ENCODE measurements at regions not wholly inside any gene's neighbourhood (a gene's known extent, or its start where the extent isn't known, plus 50 kb on each side); places are given as distances from the start of the nearest gene placed in this dataset.
A peak's percentile ranks its signal among the peaks of the same experiment; 100 is the strongest.

- POLR2A ChIA-PET = interaction anchor here (0.7 kb wide), 1 partner anchor 98 kb away, joined by 3 read pairs; the partner anchor contains the start of gene GADD45A
- H3K4me3 ChIP-seq (ENCODE audit: low read depth in 2 of 2, low read length in 2 of 2) = no peak overlapping the region
- intact Hi-C loops (cut with micrococcal nuclease; ENCODE audit: unreplicated experiment) = no loop called here
- H3K9me3 ChIP-seq (ENCODE audit: control insufficient read depth, insufficient read depth, low read depth, low read length) = no peaks in the 10 kb centered on the region
- DNase-seq (ENCODE audit: low read depth, low spot score) (no peak), ATAC-seq (no peak)
- CTCF ChIA-PET = no interaction called here
- peaks cover 4% of the 10 kb centered on the region for H3K4me1 ChIP-seq (ENCODE audit: control insufficient read depth, insufficient read depth, low read length)
- no peak for TF ChIP-seq POLR2AphosphoS5 (IDR thresholded peaks at IDR 0.05; ENCODE audit: low read depth, low read length)
- TF ChIP-seq SIN3A (IDR thresholded peaks at IDR 0.05; ENCODE audit: borderline replicate concordance, insufficient read depth, low read depth, low read length) = no peak
- no peak for TF ChIP-seq TCF7L2 (IDR thresholded peaks at IDR 0.05; ENCODE audit: low read depth, low read length)
- TF ChIP-seq REST (IDR thresholded peaks at IDR 0.05; ENCODE audit: insufficient read depth in 1 of 2, low read depth in 2 of 2, low read length in 1 of 2) = no peak
- TF ChIP-seq, protein P1, sequence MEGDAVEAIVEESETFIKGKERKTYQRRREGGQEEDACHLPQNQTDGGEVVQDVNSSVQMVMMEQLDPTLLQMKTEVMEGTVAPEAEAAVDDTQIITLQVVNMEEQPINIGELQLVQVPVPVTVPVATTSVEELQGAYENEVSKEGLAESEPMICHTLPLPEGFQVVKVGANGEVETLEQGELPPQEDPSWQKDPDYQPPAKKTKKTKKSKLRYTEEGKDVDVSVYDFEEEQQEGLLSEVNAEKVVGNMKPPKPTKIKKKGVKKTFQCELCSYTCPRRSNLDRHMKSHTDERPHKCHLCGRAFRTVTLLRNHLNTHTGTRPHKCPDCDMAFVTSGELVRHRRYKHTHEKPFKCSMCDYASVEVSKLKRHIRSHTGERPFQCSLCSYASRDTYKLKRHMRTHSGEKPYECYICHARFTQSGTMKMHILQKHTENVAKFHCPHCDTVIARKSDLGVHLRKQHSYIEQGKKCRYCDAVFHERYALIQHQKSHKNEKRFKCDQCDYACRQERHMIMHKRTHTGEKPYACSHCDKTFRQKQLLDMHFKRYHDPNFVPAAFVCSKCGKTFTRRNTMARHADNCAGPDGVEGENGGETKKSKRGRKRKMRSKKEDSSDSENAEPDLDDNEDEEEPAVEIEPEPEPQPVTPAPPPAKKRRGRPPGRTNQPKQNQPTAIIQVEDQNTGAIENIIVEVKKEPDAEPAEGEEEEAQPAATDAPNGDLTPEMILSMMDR (IDR thresholded peaks at IDR 0.05) = no peak
- no peaks in the 10 kb centered on the region for H3K36me3 ChIP-seq (ENCODE audit: control insufficient read depth, insufficient read depth, low read length)
- peak overlapping the region; percentile 36; the same call in 1 of the 2 replicates for H3K27ac ChIP-seq (ENCODE audit: low read length)
- BruUV-seq (replicated peaks) = no TSS peak
- in situ Hi-C loops (cut with HindIII; ENCODE audit: low pct_unique_long_range_greater_than_20kb, low sequenced_read_pairs) = no loop called here
- no peaks in the 10 kb centered on the region for H3K27me3 ChIP-seq (ENCODE audit: control insufficient read depth, insufficient read depth, low read length)
These were observed 98.4 kb upstream of the GADD45A start for GRCh38 chr1:67586596-67586995.

DNA sequence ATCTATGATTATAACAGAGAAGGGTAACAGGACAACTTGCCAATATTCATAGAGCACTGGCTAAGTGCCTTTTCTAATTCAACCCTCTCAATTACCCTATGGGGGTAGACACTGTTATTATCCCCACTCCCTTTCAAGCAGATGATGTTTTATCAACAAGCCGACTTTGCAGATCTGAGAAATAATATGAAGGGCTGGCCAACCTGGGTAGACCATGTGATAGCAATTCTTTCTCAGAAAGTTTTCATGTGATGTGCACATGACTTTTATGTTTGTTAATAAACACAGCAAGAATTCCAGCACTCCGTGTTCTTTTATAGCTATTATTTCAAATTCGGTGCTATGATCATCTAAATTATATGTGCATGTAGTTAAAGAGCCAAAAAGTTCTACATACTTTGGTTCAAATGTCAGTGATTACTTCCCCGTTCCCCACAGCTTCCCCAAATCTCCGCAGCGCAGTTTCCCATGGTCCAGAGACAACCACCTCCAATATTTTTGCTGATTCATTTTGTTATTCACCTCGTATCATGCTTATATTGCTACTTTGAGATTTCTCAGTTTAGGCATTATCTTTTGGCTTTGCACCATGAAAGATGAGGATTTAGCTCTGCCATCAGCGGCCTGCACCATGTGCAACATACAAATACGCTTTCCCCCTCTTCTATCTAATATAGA lies 96.7 kb upstream of the GADD45A start:
- Histone ChIP-seq H3K36me3 (ENCODE audit: control insufficient read depth, insufficient read depth, low read length) (no peaks in the 10 kb centered on the region), H3K9me3 (ENCODE audit: control insufficient read depth, insufficient read depth, low read depth, low read length) (no peaks in the 10 kb centered on the region), H3K4me3 (ENCODE audit: low read depth in 2 of 2, low read length in 2 of 2) (no peak overlapping the region), H3K27ac (ENCODE audit: low read length) (no peak overlapping the region), H3K27me3 (ENCODE audit: control insufficient read depth, insufficient read depth, low read length) (no peaks in the 10 kb centered on the region), H3K4me1 (ENCODE audit: control insufficient read depth, insufficient read depth, low read length) (no peaks in the 10 kb centered on the region)
- ChIA-PET POLR2A (no interaction called here), CTCF (no interaction called here)
- TF ChIP-seq TCF7L2 (IDR thresholded peaks at IDR 0.05; ENCODE audit: low read depth, low read length) (no peak), REST (IDR thresholded peaks at IDR 0.05; ENCODE audit: insufficient read depth in 1 of 2, low read depth in 2 of 2, low read length in 1 of 2) (no peak), SIN3A (IDR thresholded peaks at IDR 0.05; ENCODE audit: borderline replicate concordance, insufficient read depth, low read depth, low read length) (no peak), POLR2AphosphoS5 (IDR thresholded peaks at IDR 0.05; ENCODE audit: low read depth, low read length) (no peak)
- TF ChIP-seq, protein P1 (IDR thresholded peaks at IDR 0.05) = no peak
- no TSS peak for BruUV-seq (replicated peaks)
- in situ Hi-C loops (cut with HindIII; ENCODE audit: low pct_unique_long_range_greater_than_20kb, low sequenced_read_pairs) = no loop called here
- intact Hi-C loops (cut with micrococcal nuclease; ENCODE audit: unreplicated experiment) = no loop called here
- ATAC-seq = no peak
- DNase-seq (ENCODE audit: low read depth, low spot score) = no peak
